Hepatic stellate cell (primary cell): ENCODE measurements at regions not wholly inside any gene's neighbourhood (a gene's known extent, or its start where the extent isn't known, plus 50 kb on each side); places are given as distances from the start of the nearest gene placed in this dataset.
"Not testable (repeated sequence)": the region's sequence is repeated elsewhere in the genome, so short reads cannot be mapped to it uniquely, and the experiment has no call there.

Source experiments
- DNase-seq: peaks from one replicate; pipeline ENCODE4 v3.0.0; 2011; ENCODE audit warnings: low spot score

DNA sequence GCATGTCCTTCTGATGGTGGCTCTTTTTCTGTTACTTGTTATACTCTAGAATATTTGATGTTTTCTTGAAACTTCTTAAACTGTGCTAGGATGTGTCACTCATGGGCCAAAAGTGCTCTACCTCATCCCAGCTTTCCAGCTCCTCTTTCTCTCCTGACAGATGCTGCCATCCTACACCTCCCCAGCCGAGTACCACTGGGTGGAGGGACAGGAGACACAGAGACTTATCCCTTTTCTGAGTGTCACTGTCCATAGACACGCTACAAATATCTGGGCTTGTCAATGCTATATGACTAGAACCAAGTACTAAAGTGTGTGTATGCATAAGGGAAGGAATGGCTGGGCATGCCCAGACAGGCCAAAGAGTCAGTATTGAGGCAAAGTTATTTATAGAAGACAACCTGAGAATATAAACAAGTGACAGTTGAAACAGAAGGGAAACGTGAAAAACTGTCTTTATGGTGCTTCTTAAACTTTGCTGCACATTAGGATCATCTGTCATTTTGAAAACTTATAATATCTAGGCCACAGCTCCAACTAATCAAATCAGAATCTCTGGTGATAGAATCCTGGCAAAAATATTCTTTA lies 188.0 kb downstream of the CARTPT start:
- no peak for DNase-seq

GRCh38 chr5:71907608-71908145 lies 188.6 kb downstream of the CARTPT start:
- no peak for DNase-seq

GRCh38 chr5:71910741-71911140 lies 191.7 kb downstream of the CARTPT start:
- DNase-seq, result no peak

GRCh38 chr5:71912021-71912420 lies 192.9 kb downstream of the CARTPT start:
- DNase-seq, result no peak

GRCh38 chr5:71914281-71914680 lies 193.0 kb upstream of the MAP1B start:
- no peak for DNase-seq

DNA sequence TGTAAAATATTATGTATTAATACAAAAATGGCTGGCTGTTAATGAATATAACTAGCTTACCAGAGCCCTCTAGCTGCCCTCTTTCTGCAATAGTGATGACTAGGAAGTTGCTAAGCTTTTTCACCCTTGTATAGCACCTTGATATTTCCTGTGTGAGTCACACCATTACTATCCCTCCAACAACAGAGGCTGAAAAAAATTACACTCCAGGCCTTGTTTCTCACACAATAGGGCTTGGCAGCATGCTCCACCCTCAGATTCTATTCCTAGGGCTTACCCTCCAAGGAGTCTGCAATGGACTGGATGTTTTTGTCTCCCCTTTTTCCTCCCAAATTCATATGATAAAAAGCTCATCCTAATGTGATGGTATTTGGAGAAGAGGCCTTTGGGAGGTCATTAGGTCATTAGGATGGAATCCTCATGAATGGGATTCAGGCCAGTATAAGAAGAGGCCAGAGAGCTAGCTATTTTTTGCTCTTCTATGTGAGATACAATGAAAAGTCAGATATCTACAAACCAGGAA lies 184.6 kb upstream of the MAP1B start:
- DNase-seq, result no peak

GRCh38 chr5:71923755-71924154 lies 183.5 kb upstream of the MAP1B start:
- DNase-seq, result no peak

- no peak for DNase-seq
Observed at GRCh38 chr5:71924325-71924724, 182.9 kb upstream of the MAP1B start.

DNA sequence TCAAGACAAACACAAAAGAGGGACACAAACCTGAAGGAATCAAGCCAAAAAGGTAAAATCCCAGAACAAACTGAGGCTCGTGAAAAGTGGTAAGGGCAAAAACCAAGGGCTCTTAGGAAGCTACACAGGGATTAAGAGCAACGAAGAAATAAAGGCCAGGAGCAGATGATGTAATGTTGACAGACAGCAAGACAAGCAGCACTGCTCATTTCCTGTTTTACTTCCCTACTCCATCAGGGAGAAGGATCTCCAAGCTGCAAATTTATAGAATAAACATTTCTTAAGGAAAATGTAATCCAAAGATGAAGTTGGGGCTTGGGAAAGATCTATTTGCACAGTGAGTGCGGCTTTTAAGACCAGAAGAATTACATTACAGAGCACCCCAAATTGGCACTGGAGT lies 182.3 kb upstream of the MAP1B start:
- DNase-seq, result no peak

DNA sequence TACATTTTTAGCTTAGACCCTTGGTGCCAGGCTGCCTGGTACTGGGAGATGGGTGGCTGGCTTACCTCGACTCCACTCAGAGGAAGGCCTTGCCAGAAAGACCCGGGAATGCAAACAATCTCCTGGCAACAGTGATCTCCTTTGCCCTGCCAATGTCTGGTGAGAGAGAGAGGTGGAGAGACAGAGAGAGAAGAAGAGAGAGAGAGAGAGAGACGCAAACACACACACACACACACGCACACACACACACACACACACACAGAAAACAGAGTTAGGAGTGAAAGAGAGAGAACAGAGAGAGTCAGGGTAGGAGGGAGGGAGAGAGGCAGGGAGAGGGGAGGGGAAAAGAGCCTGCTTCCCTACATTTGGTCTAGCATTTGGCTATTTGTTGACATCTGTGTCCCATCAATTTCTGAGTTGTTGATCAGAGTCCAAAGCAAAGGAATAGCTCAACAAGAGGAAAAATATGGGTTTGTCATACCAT lies 181.6 kb upstream of the MAP1B start:
- DNase-seq, result no peak

- DNase-seq, result no peak
Observed at GRCh38 chr5:71929003-71929402, 178.3 kb upstream of the MAP1B start.

DNA sequence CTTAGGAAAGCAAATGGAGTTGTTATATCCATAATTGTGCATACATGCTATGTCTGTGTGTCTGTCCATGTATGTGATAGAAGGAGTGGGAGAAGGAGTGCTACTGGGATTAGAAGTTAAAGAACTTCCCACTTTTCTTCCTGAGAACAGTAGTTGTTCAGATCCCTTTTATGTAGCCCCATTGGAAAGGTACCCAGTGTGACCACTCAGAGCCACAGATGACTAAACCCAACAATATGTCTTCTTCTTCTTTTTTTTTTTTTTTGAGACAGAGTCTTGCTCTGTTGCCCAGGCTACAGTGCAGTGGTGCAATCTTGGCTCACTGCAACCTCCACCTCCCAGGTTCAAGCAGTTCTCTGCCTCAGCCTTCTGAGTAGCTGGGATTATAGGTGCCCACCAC lies 176.7 kb upstream of the MAP1B start:
- DNase-seq, result not testable (repeated sequence)

DNA sequence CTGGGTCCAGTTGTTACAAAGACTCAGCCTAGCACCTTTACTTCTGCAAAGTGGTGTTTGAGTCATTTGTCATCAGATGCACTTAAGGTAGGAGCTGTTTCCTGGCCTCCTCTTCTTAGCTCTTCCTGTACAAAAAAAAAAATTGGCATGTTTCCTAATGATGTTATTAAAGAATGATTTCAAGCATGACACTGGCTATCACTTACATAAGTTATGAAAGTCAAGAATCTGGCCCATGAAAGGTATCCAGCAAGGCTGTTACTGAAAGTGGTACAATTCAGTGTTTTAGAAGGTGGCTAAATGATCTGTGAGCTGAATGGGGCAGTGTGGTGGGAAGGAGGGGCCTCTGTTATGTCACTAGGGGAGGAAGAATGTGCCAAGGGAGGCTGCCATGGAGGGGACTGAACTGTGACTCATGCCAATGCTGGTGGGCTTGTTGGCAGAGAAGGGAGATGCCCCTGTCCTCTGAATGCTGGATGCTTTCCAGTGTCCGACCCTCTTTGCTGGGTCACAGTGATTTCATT lies 175.1 kb upstream of the MAP1B start:
- no peak for DNase-seq

- DNase-seq, result peak; percentile 65
Observed at GRCh38 chr5:71932655-71933338, 174.5 kb upstream of the MAP1B start.

GRCh38 chr5:71934322-71934721 lies 173.0 kb upstream of the MAP1B start:
- no peak for DNase-seq

DNA sequence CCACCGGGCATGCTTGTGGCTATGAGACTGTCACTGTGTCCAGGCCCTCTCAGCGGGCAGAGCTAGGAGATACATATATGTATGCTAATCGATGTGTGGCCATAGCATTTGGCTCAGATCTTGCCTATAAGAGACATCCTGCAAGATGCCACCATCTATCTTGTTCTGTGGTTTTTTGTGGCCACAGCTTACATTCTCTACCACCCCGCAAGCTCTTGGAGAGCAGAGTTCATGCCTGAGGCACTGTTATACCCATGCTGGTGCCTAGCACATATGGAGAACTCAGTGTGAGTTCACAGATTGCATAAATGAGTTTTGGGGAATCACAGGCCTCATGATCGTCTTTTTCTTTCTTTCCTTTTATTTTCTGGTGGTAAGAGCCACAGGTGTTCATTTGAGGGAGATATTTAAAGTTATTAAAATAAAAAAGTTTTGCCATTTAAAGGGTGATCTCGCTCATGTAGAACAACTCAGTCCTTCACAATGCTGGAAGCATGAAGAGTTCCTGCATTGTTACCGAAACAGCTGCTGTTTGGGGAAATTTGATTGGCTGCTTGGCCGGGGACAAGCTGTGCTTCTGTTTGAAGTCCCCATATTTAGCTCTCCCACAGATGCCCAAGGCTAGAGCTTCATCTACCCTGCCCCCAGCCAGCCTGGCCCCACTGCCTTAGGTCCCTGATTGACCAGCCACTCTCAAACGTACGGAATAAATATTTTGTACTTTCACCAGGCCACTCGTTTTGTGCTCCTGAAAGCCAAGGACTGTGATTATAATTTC lies 169.2 kb upstream of the MAP1B start:
- no peak for DNase-seq

DNA sequence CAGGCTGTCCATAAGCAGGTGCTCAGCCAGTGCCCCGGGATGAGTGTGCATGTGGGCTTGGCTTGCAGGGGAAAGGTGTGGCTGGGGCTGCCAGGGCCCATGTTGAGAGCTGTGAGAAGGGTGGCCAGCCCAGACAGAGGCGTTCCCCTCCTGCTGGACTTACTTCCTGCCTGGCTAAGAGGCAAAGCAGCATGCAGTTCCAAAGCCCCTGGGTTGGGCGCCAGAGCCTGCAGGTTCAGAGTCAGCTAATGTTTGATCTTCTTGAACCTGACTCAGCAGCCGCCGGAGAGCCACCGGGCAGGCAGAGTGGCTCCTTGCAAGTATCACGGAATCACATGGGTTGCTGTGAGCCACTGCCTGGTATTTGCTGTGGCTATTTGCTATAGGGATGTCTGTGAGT lies 168.4 kb upstream of the MAP1B start:
- no peak for DNase-seq

GRCh38 chr5:71939452-71940230 lies 167.6 kb upstream of the MAP1B start:
- DNase-seq, result no peak

- DNase-seq, result no peak
Observed at GRCh38 chr5:71943874-71944273, 163.4 kb upstream of the MAP1B start.

GRCh38 chr5:71945436-71945835 lies 161.8 kb upstream of the MAP1B start:
- no peak for DNase-seq

- DNase-seq, result no peak
Observed at GRCh38 chr5:71946343-71947030, 160.8 kb upstream of the MAP1B start.
